ENCODE measurements at regions not wholly inside any gene's neighbourhood (a gene's known extent, or its start where the extent isn't known, plus 50 kb on each side); places are given as distances from the start of the nearest gene placed in this dataset.

GRCh38 chr6:76703786-76704185 is 631.3 kb upstream of the IMPG1 start:
- H3K36me3 ChIP-seq, result no peaks in the 10 kb centered on the region
- H3K4me3 ChIP-seq (ENCODE audit: low read depth, low read length), result no peak overlapping the region
- no peak for TF ChIP-seq CTCF (IDR thresholded peaks at IDR 0.05; ENCODE audit: low read depth, low read length)
- no peaks in the 10 kb centered on the region for H3K4me1 ChIP-seq
- DNase-seq, result no peak
- no peaks in the 10 kb centered on the region for H3K9me3 ChIP-seq
- no peaks in the 10 kb centered on the region for H3K27me3 ChIP-seq

- Histone ChIP-seq H3K4me3 (ENCODE audit: low read depth, low read length) (no peak overlapping the region), H3K27me3 (no peaks in the 10 kb centered on the region), H3K4me1 (no peaks in the 10 kb centered on the region), H3K36me3 (no peaks in the 10 kb centered on the region), H3K9me3 (no peaks in the 10 kb centered on the region)
- no peak for DNase-seq
- no peak for TF ChIP-seq CTCF (IDR thresholded peaks at IDR 0.05; ENCODE audit: low read depth, low read length)
These were observed 630.8 kb upstream of the IMPG1 start for GRCh38 chr6:76703285-76703684.

GRCh38 chr6:76702187-76702586 is 629.7 kb upstream of the IMPG1 start:
- Histone ChIP-seq H3K27me3 (no peaks in the 10 kb centered on the region), H3K4me3 (ENCODE audit: low read depth, low read length) (no peak overlapping the region), H3K9me3 (no peaks in the 10 kb centered on the region), H3K4me1 (no peaks in the 10 kb centered on the region), H3K36me3 (no peaks in the 10 kb centered on the region)
- no peak for DNase-seq
- TF ChIP-seq CTCF (IDR thresholded peaks at IDR 0.05; ENCODE audit: low read depth, low read length), result no peak

GRCh38 chr6:76701610-76702009 is 629.1 kb upstream of the IMPG1 start:
- no peaks in the 10 kb centered on the region for H3K27me3 ChIP-seq
- no peak for TF ChIP-seq CTCF (IDR thresholded peaks at IDR 0.05; ENCODE audit: low read depth, low read length)

GRCh38 chr6:76697585-76697984 is 625.1 kb upstream of the IMPG1 start:
- Histone ChIP-seq H3K4me1 (no peaks in the 10 kb centered on the region), H3K4me3 (ENCODE audit: low read depth, low read length) (no peak overlapping the region), H3K36me3 (no peaks in the 10 kb centered on the region), H3K27me3 (no peaks in the 10 kb centered on the region), H3K9me3 (no peaks in the 10 kb centered on the region)
- TF ChIP-seq CTCF (IDR thresholded peaks at IDR 0.05; ENCODE audit: low read depth, low read length), result peak; percentile 13; the same call in 1 of the 2 replicates
- DNase-seq, result no peak

More at GRCh38 chr6:76701610-76702009, 629.1 kb upstream of the IMPG1 start:
- DNase-seq, result no peak
- Histone ChIP-seq H3K9me3 (no peaks in the 10 kb centered on the region), H3K4me3 (ENCODE audit: low read depth, low read length) (no peak overlapping the region), H3K36me3 (no peaks in the 10 kb centered on the region), H3K4me1 (no peaks in the 10 kb centered on the region)

GRCh38 chr6:76694795-76695194 is 622.3 kb upstream of the IMPG1 start:
- Histone ChIP-seq H3K4me3 (ENCODE audit: low read depth, low read length) (no peak overlapping the region), H3K36me3 (no peaks in the 10 kb centered on the region), H3K4me1 (no peaks in the 10 kb centered on the region), H3K27me3 (no peaks in the 10 kb centered on the region), H3K9me3 (no peaks in the 10 kb centered on the region)
- no peak for DNase-seq
- TF ChIP-seq CTCF (IDR thresholded peaks at IDR 0.05; ENCODE audit: low read depth, low read length), result no peak

All from BE2C (cell line).